ENCODE measurements at regions not wholly inside any gene's neighbourhood (a gene's known extent, or its start where the extent isn't known, plus 50 kb on each side); places are given as distances from the start of the nearest gene placed in this dataset.

- no peak overlapping the region for H3K27ac ChIP-seq (ENCODE audit: low read depth in 1 of 2, low read length in 2 of 2)
- intact Hi-C loops (cut with micrococcal nuclease), result no loop called here
- Mint-ChIP-seq H3K36me3 (no peaks in the 10 kb centered on the region), H3K27me3 (ENCODE audit: low read depth in 3 of 3) (peaks cover 7 to 11% (median 7%) of the 10 kb centered on the region in 3 donors), H3K27ac (no peak overlapping the region), H3K9me3 (no peaks in the 10 kb centered on the region), H3K4me1 (no peaks in the 10 kb centered on the region), H3K4me3 (no peak overlapping the region)
- no peaks in the 10 kb centered on the region for H3K9me3 ChIP-seq (replicated peaks in 1 of 2; ENCODE audit: control insufficient read depth in 1 of 2, insufficient read depth in 1 of 2, low read length in 2 of 2)
- H3K36me3 ChIP-seq (replicated peaks in 1 of 2; ENCODE audit: control insufficient read depth in 1 of 2, insufficient read depth in 2 of 2, low read length in 2 of 2), result no peaks in the 10 kb centered on the region
- H3K79me2 ChIP-seq (ENCODE audit: insufficient read depth, low read length), result no peaks in the 10 kb centered on the region
- no peak overlapping the region for H2AFZ ChIP-seq (ENCODE audit: insufficient read depth, low read depth, low read length, poor library complexity, severe bottlenecking)
- TF ChIP-seq, protein P1, sequence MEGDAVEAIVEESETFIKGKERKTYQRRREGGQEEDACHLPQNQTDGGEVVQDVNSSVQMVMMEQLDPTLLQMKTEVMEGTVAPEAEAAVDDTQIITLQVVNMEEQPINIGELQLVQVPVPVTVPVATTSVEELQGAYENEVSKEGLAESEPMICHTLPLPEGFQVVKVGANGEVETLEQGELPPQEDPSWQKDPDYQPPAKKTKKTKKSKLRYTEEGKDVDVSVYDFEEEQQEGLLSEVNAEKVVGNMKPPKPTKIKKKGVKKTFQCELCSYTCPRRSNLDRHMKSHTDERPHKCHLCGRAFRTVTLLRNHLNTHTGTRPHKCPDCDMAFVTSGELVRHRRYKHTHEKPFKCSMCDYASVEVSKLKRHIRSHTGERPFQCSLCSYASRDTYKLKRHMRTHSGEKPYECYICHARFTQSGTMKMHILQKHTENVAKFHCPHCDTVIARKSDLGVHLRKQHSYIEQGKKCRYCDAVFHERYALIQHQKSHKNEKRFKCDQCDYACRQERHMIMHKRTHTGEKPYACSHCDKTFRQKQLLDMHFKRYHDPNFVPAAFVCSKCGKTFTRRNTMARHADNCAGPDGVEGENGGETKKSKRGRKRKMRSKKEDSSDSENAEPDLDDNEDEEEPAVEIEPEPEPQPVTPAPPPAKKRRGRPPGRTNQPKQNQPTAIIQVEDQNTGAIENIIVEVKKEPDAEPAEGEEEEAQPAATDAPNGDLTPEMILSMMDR (IDR thresholded peaks at IDR 0.05), result no peak
- no peak overlapping the region for H3K4me3 ChIP-seq (replicated peaks in 1 of 3; ENCODE audit: low read depth in 2 of 3, low read length in 3 of 3)
- no peak for DNase-seq
- H3K27me3 ChIP-seq (ENCODE audit: control insufficient read depth in 2 of 2, insufficient read depth in 2 of 2, low read length in 2 of 2), result no peaks in the 10 kb centered on the region
- H3K4me1 ChIP-seq (ENCODE audit: control insufficient read depth in 1 of 2, insufficient read depth in 2 of 2, low read length in 2 of 2), result no peaks in the 10 kb centered on the region
- 80% methylated on average over 1 of the region's 4 CpGs for WGBS (ENCODE audit: insufficient coverage)
- no peak overlapping the region for H3K9ac ChIP-seq (ENCODE audit: insufficient read depth, low read length, poor library complexity, severe bottlenecking)
- no peaks in the 10 kb centered on the region for H4K20me1 ChIP-seq (ENCODE audit: insufficient read depth, low read length)
- no peak overlapping the region for H3K4me2 ChIP-seq (replicated peaks; ENCODE audit: extremely low read depth, low read length, poor library complexity, severe bottlenecking)
Observed at GRCh38 chr10:28995497-28995896, 293.4 kb upstream of the LYZL1 start.

GRCh38 chr10:28996345-28996744 lies 292.5 kb upstream of the LYZL1 start:
- TF ChIP-seq, protein P1 (IDR thresholded peaks at IDR 0.05), result no peak
- DNase-seq, result no peak
- no peak overlapping the region for H3K27ac Mint-ChIP-seq
- no peaks in the 10 kb centered on the region for H3K36me3 ChIP-seq (replicated peaks in 1 of 2; ENCODE audit: control insufficient read depth in 1 of 2, insufficient read depth in 2 of 2, low read length in 2 of 2)
- H3K27me3 Mint-ChIP-seq (ENCODE audit: low read depth in 3 of 3), result peaks cover 7 to 11% (median 7%) of the 10 kb centered on the region in 3 donors
- H4K20me1 ChIP-seq (ENCODE audit: insufficient read depth, low read length), result no peaks in the 10 kb centered on the region
- no peak overlapping the region for H3K4me3 Mint-ChIP-seq
- H3K9me3 Mint-ChIP-seq, result no peaks in the 10 kb centered on the region
- WGBS (ENCODE audit: insufficient coverage), result 100% methylated on average over 1 of the region's 6 CpGs
- H3K4me1 Mint-ChIP-seq, result no peaks in the 10 kb centered on the region
- H3K27ac ChIP-seq (ENCODE audit: low read depth in 1 of 2, low read length in 2 of 2), result no peak overlapping the region
- no peak overlapping the region for H2AFZ ChIP-seq (ENCODE audit: insufficient read depth, low read depth, low read length, poor library complexity, severe bottlenecking)
- no peak overlapping the region for H3K4me3 ChIP-seq (replicated peaks in 1 of 3; ENCODE audit: low read depth in 2 of 3, low read length in 3 of 3)
- H3K36me3 Mint-ChIP-seq, result no peaks in the 10 kb centered on the region
- no peaks in the 10 kb centered on the region for H3K79me2 ChIP-seq (ENCODE audit: insufficient read depth, low read length)
- H3K4me1 ChIP-seq (ENCODE audit: control insufficient read depth in 1 of 2, insufficient read depth in 2 of 2, low read length in 2 of 2), result no peaks in the 10 kb centered on the region
- H3K9ac ChIP-seq (ENCODE audit: insufficient read depth, low read length, poor library complexity, severe bottlenecking), result no peak overlapping the region
- intact Hi-C loops (cut with micrococcal nuclease), result no loop called here
- no peak overlapping the region for H3K4me2 ChIP-seq (replicated peaks; ENCODE audit: extremely low read depth, low read length, poor library complexity, severe bottlenecking)
- no peaks in the 10 kb centered on the region for H3K27me3 ChIP-seq (ENCODE audit: control insufficient read depth in 2 of 2, insufficient read depth in 2 of 2, low read length in 2 of 2)
- no peaks in the 10 kb centered on the region for H3K9me3 ChIP-seq (replicated peaks in 1 of 2; ENCODE audit: control insufficient read depth in 1 of 2, insufficient read depth in 1 of 2, low read length in 2 of 2)
